GM19240 (cell line): ENCODE measurements at regions not wholly inside any gene's neighbourhood (a gene's known extent, or its start where the extent isn't known, plus 50 kb on each side); places are given as distances from the start of the nearest gene placed in this dataset.
"Not testable (repeated sequence)": the region's sequence is repeated elsewhere in the genome, so short reads cannot be mapped to it uniquely, and the experiment has no call there.

Experiments used
- DNase-seq: peaks from one replicate; pipeline ENCODE4 v3.0.0; 2011; ENCODE audit warnings: low spot score; ENCODE audit not compliant: insufficient read length

DNA sequence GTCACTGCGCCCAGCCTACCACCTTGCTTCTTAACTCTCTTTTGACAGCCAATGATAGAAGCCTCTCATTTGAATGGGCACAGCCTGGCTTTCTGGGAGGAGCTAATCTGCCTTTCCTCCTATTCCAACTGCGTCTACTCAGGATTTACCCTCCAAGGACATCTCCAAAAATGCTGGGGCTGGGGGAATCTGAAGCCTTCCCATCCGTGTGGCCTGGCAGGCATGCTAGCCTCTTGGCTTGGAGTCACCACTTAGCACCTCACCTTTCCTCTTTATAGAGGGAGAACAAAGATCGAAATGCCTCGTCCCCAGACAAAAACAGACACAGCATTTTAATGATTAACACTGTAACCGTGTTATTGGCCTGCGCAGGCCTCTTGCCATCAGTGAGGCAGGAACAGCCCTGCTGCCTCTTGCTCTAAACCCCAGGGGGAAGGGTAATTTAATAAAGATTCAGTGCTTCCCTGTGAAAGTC, 108.2 kb upstream of the KLF4 start:
- no peak for DNase-seq

DNA sequence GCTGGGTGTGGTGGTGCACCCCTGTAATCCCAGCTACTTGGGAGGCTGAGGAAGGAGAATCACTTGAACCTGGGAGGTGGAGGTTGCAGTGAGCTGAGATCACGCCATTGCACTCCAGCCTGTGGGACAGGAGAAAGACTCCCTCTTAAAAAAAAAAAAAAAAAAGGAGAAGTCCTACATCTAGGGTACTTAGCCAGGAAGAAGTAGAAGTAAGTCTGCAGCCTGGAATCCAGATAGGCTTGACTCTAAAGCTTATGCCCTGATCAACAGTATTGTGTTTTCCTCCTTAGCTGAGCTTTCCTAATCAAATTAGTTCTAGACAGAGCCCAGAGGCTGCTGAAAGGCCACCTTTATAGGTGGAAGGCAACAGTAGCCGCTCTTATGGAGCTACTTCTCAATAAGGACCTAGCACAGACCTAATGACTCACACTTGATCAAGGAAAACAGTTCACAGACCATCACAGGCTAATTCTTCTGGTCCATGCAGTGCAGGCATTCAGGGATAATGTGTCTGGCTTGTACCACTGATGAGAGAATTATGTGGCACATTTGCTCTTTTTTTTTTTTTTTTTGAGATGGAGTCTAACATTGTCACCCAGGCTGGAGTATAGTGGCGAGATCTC, 105.5 kb upstream of the KLF4 start:
- no peak for DNase-seq

- DNase-seq: no peak
Observed at GRCh38 chr9:107593224-107593870, 103.8 kb upstream of the KLF4 start.

- no peak for DNase-seq
Observed at GRCh38 chr9:107592424-107592823, 102.9 kb upstream of the KLF4 start.

DNA sequence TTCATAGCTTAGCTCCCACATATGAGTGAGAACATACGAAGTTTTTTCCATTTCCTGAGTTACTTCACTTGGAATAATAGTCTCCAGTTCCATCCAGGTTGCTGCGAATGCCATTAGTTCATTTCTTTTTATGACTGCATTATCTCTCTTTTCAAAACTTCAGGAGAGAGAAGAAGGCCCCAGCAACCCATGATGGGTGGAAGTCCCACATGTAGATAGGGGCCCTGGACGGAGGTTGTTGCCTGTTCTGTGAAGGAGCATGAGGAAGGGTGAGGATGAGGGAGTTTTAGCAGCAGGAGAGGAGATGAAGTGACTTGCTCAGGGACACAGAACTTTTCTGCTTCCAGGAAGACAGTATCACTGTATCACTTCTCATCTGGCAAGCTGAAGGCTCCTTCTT, 102.2 kb upstream of the KLF4 start:
- no peak for DNase-seq

- DNase-seq: no peak
Observed at GRCh38 chr9:107588393-107588792, 98.8 kb upstream of the KLF4 start.

DNA sequence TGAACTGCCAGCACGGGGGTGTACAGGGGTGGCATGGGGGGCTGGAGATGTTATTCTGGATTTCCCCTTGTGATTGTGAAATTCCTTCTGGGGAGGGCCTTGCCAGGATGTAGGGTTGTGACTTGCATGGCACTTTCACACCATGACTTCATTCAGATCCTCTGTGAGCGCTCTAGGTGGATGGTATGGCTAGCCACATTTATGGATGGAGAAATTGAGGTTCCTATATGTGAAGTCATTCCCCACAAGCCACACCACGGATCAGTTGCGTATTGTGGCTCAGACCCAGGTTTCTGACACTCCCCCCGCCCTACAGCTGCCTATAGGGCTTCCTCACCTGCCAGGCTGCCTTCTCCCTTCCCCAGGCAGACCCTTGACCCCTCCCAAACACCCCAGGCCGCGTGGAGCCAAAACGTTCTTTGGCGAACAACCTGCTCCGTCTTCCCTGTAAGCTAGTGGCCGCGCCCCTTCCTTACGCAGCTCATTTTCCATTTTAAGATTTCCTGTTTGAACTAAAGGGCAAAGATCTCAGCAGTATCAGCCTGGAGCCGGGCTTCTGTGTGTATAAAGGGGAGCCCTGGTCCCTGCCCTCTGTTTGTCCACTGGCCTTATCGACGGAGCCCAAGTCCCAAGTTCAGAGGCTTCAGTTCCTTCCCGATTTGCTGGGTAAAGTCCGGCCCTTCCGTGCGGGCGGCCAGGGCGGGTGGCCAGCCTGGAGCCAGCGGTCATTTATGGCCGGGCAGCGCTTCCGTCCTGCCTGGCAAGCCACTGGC, 97.8 kb upstream of the KLF4 start:
- DNase-seq: no peak

DNA sequence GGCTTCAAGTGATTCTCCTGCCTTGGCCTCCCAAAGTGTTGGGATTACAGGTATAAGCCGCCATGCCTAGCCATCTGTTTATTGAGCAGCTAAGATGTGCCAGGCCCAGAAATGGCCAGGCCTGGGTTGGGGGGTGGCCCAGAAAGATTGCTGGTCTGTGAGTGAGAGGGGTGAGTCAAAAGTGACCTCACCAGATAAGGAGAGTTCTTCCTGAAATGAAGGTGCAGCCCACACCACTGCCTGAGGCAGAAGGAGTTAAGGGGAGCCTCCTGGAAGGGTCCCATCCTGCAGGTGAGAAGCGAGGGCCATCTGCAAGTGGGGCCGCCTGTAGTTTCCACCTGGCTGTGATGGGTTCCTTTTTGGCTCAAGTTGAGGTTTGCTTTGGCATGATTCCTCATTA, 96.9 kb upstream of the KLF4 start:
- no peak for DNase-seq

DNA sequence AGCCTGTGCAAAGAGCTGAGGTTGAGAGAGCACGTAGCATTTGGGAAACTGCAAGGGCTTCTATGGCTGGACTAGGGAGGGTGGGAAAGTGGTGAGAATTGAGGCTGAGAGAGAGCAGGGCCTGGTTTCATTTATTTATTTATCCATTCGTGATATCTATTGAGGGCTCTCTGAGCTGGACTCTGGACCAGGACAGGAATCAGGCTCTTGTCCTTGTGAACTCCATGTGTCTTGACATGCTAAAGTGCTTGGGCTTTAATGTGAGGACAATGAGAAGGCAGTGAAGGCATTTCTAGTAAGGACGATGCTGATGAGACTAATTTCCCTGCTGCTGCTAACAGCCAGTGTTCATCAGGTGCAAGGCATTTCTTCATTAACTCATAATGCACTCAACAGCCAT, 95.9 kb upstream of the KLF4 start:
- no peak for DNase-seq

DNA sequence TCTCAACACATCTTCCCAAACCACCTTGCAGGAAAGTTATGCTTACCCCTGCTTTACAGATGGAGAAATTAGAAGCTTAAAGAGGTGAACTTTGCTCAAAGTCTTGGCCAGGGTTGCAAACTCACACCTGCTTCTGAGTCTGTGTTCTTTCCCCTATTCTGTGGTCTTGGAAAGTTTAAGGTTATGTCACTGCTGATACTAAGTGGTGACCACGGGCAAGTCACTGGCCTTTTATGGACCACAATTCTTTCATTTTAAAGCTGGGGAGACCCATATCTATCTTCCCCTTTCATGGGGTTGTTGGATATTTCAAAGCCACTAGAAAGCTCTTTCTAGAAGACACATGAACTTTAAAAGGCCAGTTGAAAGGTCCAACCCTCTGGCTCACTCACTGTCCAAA, 95.4 kb upstream of the KLF4 start:
- no peak for DNase-seq

- no peak for DNase-seq
Observed at GRCh38 chr9:107584186-107584585, 94.6 kb upstream of the KLF4 start.

- no peak for DNase-seq
Observed at GRCh38 chr9:107577140-107577776, 87.7 kb upstream of the KLF4 start.

DNA sequence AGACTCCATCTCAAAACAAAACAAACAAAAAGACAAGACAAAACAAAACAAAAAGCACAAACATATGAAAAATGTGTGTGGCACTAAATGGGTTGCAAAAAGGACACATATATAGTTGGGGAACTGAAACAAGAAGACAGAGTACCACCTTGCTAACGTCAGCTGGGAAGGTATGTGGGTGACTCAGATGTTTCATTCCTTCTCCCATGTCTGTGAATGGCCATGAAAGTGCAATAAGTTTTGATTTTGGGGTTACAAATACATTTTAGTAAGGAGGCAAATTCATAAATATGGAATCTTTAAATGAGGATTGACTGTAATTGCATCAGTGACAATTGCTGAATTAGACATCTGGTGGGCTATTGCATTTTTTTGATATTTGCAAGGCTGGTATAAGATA, 81.6 kb upstream of the KLF4 start:
- no peak for DNase-seq

DNA sequence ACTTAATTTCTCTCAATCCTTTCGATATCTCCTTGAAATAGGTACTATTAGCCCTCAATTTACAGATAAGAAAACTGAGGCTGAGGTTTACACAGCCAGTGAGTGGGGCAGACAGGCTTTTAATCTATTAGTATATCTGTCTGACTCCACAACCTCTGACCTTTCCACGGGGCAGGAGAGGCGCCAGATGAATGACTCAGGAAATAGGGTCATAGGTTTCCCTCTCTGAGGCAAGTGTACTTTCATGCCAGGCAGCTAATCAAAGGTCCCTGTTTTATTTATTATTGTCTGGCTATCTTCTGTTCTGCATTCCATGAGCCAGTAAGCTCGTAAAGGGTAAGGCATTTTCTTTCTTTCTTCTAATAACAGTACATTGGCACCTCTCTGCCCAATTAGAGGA, 79.6 kb upstream of the KLF4 start:
- no peak for DNase-seq

GRCh38 chr9:107568406-107568805, 78.8 kb upstream of the KLF4 start:
- not testable (repeated sequence) for DNase-seq

DNA sequence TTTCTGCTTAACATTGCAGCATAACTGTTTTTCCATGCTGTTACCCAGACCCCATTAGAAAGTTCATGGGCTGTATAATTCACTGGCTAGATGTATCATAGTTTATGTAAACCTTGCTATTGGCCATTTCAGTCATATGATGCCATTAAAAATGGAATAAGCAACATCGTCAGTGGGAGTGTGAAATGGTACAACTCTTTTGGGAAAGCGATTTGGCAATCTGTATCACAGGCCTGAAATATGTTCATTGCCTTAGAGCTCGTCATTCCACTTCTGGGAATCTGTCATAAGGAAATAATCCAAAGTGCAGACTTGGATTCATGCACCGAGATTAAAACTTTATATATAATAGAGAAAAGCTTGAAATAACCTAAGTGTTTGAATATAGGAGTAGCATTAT, 77.9 kb upstream of the KLF4 start:
- no peak for DNase-seq

DNA sequence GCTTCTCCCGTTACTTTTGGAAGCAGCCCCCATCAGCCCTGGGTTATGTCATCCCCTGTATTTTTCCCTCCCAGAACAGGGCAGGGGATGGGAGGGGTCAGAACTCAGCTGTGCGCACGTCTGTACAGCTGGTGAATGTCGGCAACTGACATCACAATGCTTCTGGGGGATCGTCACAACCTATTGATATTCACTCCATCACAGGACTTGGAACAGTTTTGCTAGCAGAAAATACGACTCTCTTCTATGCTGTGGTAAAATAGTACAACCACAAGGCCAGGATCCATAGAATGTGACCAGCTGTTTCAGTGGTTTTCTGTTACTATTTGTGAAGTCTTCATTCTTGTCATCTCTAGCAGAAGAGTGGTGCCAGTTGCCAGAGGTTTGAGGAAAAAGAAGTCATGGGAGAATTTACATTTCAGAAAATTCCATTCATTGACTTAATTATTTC, 77.1 kb upstream of the KLF4 start:
- no peak for DNase-seq

- DNase-seq: no peak
Observed at GRCh38 chr9:107562798-107563197, 73.2 kb upstream of the KLF4 start.

DNA sequence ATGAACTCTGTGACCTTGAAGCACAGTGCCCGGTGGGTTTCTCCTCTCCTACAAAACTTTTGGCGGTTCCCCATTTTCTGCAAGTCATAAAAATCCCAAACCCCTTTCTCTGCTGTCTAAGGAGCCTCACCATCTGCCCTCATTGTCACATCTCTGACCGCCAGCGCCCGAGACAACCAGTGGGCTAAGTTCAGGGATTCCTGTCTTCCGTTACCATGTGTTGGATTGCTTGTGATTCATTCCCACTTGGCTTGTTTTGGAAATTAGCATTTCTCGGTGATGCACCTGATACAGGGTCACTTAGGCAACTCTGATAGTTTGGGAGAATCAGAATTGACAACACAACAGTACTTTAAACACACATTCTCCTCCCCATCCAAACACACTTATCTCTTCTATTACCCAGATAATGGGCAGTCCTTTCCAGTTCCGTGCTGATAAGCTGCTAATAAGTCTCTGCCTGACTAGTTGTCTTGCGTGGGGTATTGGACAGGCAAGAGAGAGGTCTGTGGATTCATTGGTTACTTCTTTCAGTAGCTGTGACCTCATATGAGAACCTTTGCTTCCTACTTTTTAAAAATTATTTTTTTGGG, 70.0 kb upstream of the KLF4 start:
- no peak for DNase-seq

GRCh38 chr9:107557236-107557990, 67.8 kb upstream of the KLF4 start:
- DNase-seq: no peak

- DNase-seq: no peak
Observed at GRCh38 chr9:107554636-107555035, 65.1 kb upstream of the KLF4 start.
